ENCODE measurements at regions not wholly inside any gene's neighbourhood (a gene's known extent, or its start where the extent isn't known, plus 50 kb on each side); places are given as distances from the start of the nearest gene placed in this dataset.

- Histone ChIP-seq H3K27ac (replicated peaks) (no peak overlapping the region), H3K27me3 (ENCODE audit: insufficient read depth, poor library complexity, severe bottlenecking) (no peaks in the 10 kb centered on the region), H3K4me3 (replicated peaks; ENCODE audit: insufficient read depth, low read length) (no peak overlapping the region)
- no peak for TF ChIP-seq REST (IDR thresholded peaks at IDR 0.05; ENCODE audit: insufficient replicate concordance, low read depth)
- TF ChIP-seq POLR2AphosphoS5 (IDR thresholded peaks at IDR 0.05; ENCODE audit: low read depth): no peak
- TF ChIP-seq CTCF (IDR thresholded peaks at IDR 0.05; ENCODE audit: insufficient read depth, low read length): no peak
- TF ChIP-seq GABPA (IDR thresholded peaks at IDR 0.05; ENCODE audit: low read depth): no peak
- no peak for TF ChIP-seq SPI1 (IDR thresholded peaks at IDR 0.05; ENCODE audit: borderline replicate concordance, low read depth)
- DNase-seq (ENCODE audit: low read depth in 1 of 2, low spot score in 1 of 2): no peak
Observed at GRCh38 chr3:9301091-9301490, 51.6 kb upstream of the SRGAP3 start.

- TF ChIP-seq GABPA (IDR thresholded peaks at IDR 0.05; ENCODE audit: low read depth) (no peak), SPI1 (IDR thresholded peaks at IDR 0.05; ENCODE audit: borderline replicate concordance, low read depth) (no peak)
- H3K27ac ChIP-seq (replicated peaks): no peak overlapping the region
- no peak overlapping the region for H3K4me3 ChIP-seq (replicated peaks; ENCODE audit: insufficient read depth, low read length)
- DNase-seq (ENCODE audit: low read depth in 1 of 2, low spot score in 1 of 2): no peak
- no peaks in the 10 kb centered on the region for H3K27me3 ChIP-seq (ENCODE audit: insufficient read depth, poor library complexity, severe bottlenecking)
Observed at GRCh38 chr3:9301798-9302197, 52.4 kb upstream of the SRGAP3 start.

- H3K4me3 ChIP-seq (replicated peaks; ENCODE audit: insufficient read depth, low read length): no peak overlapping the region
- DNase-seq (ENCODE audit: low read depth in 1 of 2, low spot score in 1 of 2): peak; percentile 49 to 68
Observed at GRCh38 chr3:9302425-9303181, 53.2 kb upstream of the SRGAP3 start.

More at GRCh38 chr3:9302425-9303181, 53.2 kb upstream of the SRGAP3 start:
- H3K27ac ChIP-seq (replicated peaks): no peak overlapping the region
- no peaks in the 10 kb centered on the region for H3K27me3 ChIP-seq (ENCODE audit: insufficient read depth, poor library complexity, severe bottlenecking)
- TF ChIP-seq CTCF (IDR thresholded peaks at IDR 0.05; ENCODE audit: insufficient read depth, low read length) (peak; percentile 61), SPI1 (IDR thresholded peaks at IDR 0.05; ENCODE audit: borderline replicate concordance, low read depth) (no peak), REST (IDR thresholded peaks at IDR 0.05; ENCODE audit: insufficient replicate concordance, low read depth) (no peak)

Measured in HL-60 (cell line).